Brain microvascular endothelial cell (primary cell): ENCODE measurements at regions not wholly inside any gene's neighbourhood (a gene's known extent, or its start where the extent isn't known, plus 50 kb on each side); places are given as distances from the start of the nearest gene placed in this dataset.

Experiments used
- DNase-seq: peaks from one replicate; pipeline ENCODE4 v3.0.0-alpha.2; 2020
- H3K27ac ChIP-seq: fragments of 250-450 bp; sonication (Bioruptor Pico); 2 replicates; pipeline ENCODE4 v1.5.1; 2020; ENCODE audit warnings: mild to moderate bottlenecking, moderate library complexity
- H3K27me3 ChIP-seq: fragments of 250-450 bp; sonication (Bioruptor Pico); replicated peaks from 2 replicates; pipeline ENCODE4 v1.5.1; 2020; ENCODE audit warnings: mild to moderate bottlenecking
- H3K36me3 ChIP-seq: fragments of 250-450 bp; sonication (Bioruptor Pico); replicated peaks from 2 replicates; pipeline ENCODE4 v1.5.1; 2020; ENCODE audit warnings: mild to moderate bottlenecking
- H3K4me3 ChIP-seq: 2 replicates; pipeline ENCODE4 v1.5.1; 2011; ENCODE audit warnings: low read depth, mild to moderate bottlenecking, control low read depth, low read length, moderate library complexity
- in situ Hi-C: cut with HindIII; loops from 2 replicates; pipeline ENCODE4 v1.10.0; 2017; ENCODE audit warnings: low sequenced_read_pairs, low pct_ligation_motif_present
- TF ChIP-seq, protein P1 (sequence below): IDR thresholded peaks from 2 replicates; pipeline ENCODE4 v1.5.1; 2011; ENCODE audit warnings: low read depth, mild to moderate bottlenecking, moderate library complexity, low read length, control low read depth, inconsistent platforms; ENCODE audit errors: missing control alignments

DNA sequence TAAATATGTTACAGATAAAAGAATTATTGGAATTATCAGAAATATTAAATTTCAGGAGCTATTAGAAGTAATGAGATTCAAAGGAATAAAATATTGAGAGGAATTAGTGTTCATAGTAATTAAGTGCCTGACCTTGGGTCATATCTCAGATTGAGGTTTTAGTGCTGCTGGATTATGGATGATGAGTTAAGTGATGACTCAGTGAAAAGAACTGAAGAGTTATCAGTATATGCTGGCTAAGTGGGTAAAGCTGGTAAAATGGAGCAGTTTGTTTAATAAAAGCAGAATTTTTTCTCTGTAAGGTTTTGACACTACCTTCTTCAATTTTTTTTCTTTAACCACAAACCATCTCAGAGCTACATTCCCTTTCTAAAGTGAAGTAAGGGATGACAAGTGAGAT, 206.7 kb downstream of the MANEA start:
- in situ Hi-C loops = no loop called here
- no peak overlapping the region for H3K27ac ChIP-seq
- DNase-seq = no peak
- no peak overlapping the region for H3K4me3 ChIP-seq
- TF ChIP-seq, protein P1, sequence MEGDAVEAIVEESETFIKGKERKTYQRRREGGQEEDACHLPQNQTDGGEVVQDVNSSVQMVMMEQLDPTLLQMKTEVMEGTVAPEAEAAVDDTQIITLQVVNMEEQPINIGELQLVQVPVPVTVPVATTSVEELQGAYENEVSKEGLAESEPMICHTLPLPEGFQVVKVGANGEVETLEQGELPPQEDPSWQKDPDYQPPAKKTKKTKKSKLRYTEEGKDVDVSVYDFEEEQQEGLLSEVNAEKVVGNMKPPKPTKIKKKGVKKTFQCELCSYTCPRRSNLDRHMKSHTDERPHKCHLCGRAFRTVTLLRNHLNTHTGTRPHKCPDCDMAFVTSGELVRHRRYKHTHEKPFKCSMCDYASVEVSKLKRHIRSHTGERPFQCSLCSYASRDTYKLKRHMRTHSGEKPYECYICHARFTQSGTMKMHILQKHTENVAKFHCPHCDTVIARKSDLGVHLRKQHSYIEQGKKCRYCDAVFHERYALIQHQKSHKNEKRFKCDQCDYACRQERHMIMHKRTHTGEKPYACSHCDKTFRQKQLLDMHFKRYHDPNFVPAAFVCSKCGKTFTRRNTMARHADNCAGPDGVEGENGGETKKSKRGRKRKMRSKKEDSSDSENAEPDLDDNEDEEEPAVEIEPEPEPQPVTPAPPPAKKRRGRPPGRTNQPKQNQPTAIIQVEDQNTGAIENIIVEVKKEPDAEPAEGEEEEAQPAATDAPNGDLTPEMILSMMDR = no peak
- H3K27me3 ChIP-seq = no peaks in the 10 kb centered on the region
- no peaks in the 10 kb centered on the region for H3K36me3 ChIP-seq

DNA sequence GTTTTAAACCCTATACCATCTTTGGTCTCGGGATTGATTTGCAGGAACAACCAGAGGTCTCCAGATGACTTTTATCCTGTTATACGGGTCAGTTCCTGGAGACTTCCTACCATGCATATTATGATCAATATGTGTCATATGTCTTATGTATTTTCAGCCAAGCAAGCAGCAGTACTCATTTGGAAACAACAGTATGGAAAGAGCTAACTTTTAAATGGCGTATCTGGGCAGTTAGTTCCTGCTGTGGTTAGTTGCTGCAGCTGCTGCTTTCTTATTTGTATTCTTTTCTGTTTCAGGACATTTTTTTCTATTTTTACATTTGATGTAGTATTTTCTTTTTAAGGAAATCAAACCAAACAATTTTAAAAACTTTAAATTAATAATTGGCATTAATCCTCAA, 207.5 kb downstream of the MANEA start:
- Histone ChIP-seq H3K36me3 (no peaks in the 10 kb centered on the region), H3K27ac (no peak overlapping the region), H3K27me3 (no peaks in the 10 kb centered on the region), H3K4me3 (no peak overlapping the region)
- no peak for DNase-seq
- TF ChIP-seq, protein P1 = no peak
- in situ Hi-C loops = no loop called here

DNA sequence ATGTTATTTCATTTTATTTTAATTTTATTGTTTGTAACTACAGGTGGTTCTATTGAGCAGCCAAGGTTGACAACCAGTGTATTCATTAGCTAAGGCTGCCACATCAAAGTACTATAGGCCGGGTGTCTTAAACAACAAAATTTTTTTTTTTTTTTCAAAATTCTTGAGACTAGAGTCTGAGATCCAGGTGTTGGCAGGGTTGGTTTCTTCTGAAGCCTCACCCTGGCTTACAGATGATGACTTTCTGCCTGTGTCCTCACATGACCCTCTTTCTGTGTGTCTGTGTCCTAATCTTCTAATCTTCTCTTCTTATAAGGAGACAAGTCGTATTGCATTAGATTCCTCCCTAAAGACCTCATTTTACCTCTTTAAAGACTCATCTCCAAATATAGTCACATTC, 208.4 kb downstream of the MANEA start:
- no peak overlapping the region for H3K4me3 ChIP-seq
- no peak overlapping the region for H3K27ac ChIP-seq
- H3K27me3 ChIP-seq = no peaks in the 10 kb centered on the region
- TF ChIP-seq, protein P1 = no peak
- DNase-seq = no peak
- in situ Hi-C loops = no loop called here
- H3K36me3 ChIP-seq = no peaks in the 10 kb centered on the region

DNA sequence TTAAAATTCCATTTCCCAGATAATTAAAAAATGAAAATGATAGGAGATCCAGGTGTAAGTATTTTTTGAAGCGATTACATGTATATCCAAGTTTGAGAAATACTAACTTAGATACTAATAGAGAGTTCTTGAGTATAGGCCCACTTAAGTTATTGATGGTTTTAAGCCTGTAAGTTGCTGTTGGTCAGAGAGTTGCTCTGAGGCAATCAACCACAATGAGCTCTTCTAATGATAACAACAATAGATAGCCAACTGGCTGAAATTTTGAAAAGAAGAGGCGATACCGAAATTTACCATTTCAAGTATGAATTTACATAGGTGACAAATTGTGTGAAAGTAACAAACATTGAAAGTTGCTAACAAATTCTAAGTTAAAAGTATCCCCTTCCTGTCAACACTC, 209.5 kb downstream of the MANEA start:
- TF ChIP-seq, protein P1 = no peak
- H3K27me3 ChIP-seq = no peaks in the 10 kb centered on the region
- no peak overlapping the region for H3K27ac ChIP-seq
- no peak overlapping the region for H3K4me3 ChIP-seq
- in situ Hi-C loops = no loop called here
- H3K36me3 ChIP-seq = no peaks in the 10 kb centered on the region
- DNase-seq = no peak

DNA sequence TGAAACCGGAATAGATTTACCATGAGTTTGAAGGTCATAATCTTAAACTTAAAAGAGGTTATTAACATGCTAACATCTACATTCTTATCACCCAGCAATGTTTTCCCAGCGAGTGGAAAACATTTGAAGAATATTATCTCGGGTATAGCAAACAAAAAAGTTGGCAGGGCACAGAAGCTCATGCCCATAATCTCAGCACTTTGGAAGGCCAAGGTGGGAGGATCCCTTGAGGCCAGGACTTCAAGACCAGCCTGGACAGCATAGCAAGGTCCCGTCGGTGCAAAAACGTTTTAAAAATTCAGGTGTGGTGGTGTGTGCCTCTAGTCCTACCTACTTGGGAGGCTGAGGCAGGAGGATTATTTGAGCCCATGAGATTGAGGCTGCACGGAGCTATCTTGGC, 213.5 kb downstream of the MANEA start:
- Histone ChIP-seq H3K36me3 (no peaks in the 10 kb centered on the region), H3K27me3 (no peaks in the 10 kb centered on the region), H3K27ac (no peak overlapping the region), H3K4me3 (no peak overlapping the region)
- TF ChIP-seq, protein P1 = no peak
- in situ Hi-C loops = no loop called here
- no peak for DNase-seq

DNA sequence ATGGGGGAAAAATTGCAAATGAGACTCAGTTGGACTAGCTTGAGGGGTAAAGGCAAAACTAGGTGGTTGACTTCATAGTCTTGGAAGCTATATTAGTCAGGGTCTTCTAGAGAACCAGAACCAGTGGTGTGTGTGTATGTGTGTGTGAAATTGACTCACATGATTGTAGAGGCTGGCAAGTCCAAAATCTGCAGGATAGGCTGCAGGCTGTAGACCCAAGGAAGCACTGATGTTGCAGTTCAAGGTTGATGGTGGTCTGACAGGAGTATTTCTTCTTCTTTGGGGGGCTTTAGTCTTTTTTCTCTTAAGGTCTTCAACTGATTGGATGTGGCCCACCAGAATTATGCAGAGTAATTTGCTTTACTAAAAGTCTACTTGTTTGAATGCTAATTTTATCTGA, 217.4 kb downstream of the MANEA start:
- in situ Hi-C loops = no loop called here
- no peaks in the 10 kb centered on the region for H3K36me3 ChIP-seq
- H3K4me3 ChIP-seq = no peak overlapping the region
- H3K27me3 ChIP-seq = no peaks in the 10 kb centered on the region
- no peak for DNase-seq
- no peak overlapping the region for H3K27ac ChIP-seq
- TF ChIP-seq, protein P1 = no peak
